Bronchial epithelial cell (primary cell): ENCODE measurements at regions not wholly inside any gene's neighbourhood (a gene's known extent, or its start where the extent isn't known, plus 50 kb on each side); places are given as distances from the start of the nearest gene placed in this dataset.
"Not testable (repeated sequence)": the region's sequence is repeated elsewhere in the genome, so short reads cannot be mapped to it uniquely, and the experiment has no call there.

Experiments used
- DNase-seq: peaks from one replicate; pipeline ENCODE4 v3.0.0-alpha.2; 2010; ENCODE audit warnings: low read depth
- FAIRE-seq: peaks from 2 replicates; lab custom pipeline; 2011; peaks lifted over from hg19 to GRCh38; lab: Jason Lieb, UNC
- H3K27me3 ChIP-seq: 2 replicates; pipeline ENCODE4 v1.5.1; 2011; ENCODE audit warnings: low read length; ENCODE audit not compliant: control insufficient read depth, insufficient read depth
- H3K36me3 ChIP-seq: 2 replicates; pipeline ENCODE4 v1.5.1; 2011; ENCODE audit warnings: low read length; ENCODE audit not compliant: control insufficient read depth, insufficient read depth
- H3K4me3 ChIP-seq: 2 replicates; pipeline ENCODE4 v1.5.1; 2011; ENCODE audit warnings: mild to moderate bottlenecking, low read depth, low read length, control low read depth
- TF ChIP-seq, protein P1 (sequence below): IDR thresholded peaks from 2 replicates; pipeline ENCODE4 v1.5.1; 2011; ENCODE audit warnings: mild to moderate bottlenecking, moderate library complexity, low read length, control low read depth, inconsistent platforms; ENCODE audit not compliant: insufficient read depth, severe bottlenecking

DNA sequence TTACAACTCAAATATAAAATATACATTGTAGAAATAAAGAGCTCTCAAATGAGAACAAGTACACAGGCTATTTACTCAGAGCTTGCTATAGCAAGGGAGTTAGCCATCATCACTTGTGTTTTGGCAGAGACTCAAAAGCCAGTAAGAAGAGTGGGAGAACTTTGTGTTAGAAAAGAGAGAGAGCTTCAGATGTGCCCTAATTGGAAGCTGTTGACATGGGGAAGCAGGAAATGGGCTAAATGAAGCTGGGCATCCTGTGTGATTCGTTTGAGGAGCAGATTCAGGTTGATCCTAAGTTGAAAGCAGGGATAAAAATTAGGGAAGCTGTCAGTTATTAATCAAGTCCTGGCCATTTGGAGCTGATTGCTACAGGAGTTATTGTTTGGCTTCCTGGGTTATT is 207.4 kb upstream of the MAOA start:
- FAIRE-seq: no peak
- TF ChIP-seq, protein P1, sequence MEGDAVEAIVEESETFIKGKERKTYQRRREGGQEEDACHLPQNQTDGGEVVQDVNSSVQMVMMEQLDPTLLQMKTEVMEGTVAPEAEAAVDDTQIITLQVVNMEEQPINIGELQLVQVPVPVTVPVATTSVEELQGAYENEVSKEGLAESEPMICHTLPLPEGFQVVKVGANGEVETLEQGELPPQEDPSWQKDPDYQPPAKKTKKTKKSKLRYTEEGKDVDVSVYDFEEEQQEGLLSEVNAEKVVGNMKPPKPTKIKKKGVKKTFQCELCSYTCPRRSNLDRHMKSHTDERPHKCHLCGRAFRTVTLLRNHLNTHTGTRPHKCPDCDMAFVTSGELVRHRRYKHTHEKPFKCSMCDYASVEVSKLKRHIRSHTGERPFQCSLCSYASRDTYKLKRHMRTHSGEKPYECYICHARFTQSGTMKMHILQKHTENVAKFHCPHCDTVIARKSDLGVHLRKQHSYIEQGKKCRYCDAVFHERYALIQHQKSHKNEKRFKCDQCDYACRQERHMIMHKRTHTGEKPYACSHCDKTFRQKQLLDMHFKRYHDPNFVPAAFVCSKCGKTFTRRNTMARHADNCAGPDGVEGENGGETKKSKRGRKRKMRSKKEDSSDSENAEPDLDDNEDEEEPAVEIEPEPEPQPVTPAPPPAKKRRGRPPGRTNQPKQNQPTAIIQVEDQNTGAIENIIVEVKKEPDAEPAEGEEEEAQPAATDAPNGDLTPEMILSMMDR: no peak
- no peaks in the 10 kb centered on the region for H3K27me3 ChIP-seq
- no peak overlapping the region for H3K4me3 ChIP-seq
- DNase-seq: no peak
- no peaks in the 10 kb centered on the region for H3K36me3 ChIP-seq

DNA sequence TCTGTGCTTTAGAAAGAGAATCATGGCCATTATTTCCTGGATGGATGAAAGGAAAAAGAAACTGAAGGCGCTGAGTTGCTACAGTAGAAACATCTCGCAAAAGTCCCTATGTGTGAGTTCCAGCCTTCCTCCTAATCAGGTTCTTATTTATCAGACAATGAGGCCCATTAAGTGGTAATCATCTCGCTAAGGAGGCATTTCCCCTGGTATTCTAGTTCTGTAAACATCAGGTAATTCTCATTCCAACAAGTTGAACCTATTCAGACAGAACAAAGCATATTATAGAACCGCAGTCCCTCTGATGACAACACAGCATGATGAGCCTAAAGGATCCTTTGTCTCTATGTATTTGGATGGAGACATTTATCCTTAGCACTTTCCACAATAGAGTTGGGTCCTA is 205.7 kb upstream of the MAOA start:
- Histone ChIP-seq H3K36me3 (no peaks in the 10 kb centered on the region), H3K27me3 (no peaks in the 10 kb centered on the region), H3K4me3 (no peak overlapping the region)
- TF ChIP-seq, protein P1: no peak
- DNase-seq: no peak
- no peak for FAIRE-seq

DNA sequence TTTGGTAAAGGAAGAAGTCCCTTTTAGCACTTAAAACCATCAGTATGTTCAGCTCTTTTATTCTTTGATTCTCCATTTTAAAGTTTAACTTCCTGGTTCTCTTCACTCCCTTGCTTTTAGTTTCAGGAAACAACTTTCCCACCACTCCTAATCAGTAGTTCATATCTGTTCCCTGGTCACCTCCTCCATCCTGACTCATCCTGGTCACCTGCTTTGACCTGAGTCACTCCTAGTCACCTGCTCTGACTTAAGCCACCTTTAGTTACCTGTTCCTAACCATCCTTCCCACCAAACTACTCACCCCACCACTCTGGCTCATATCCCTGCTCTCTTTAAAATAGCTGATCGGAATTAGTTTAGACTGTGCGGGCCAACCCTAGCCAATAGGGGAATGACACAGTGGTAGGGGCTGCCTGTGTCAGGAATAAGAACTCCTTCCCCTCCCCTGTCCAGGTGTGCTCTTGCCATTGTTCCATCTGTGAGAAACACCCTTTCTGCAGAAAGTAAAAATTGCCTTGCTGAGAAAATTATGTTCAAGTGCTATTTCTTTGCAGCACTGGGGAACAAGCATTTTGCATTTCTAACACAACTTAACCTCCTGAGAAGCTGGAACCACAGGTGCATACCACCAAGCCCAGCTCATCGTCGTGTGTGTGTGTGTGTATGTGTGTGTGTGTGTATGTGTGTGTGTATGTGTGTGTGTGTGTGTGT is 204.0 kb upstream of the MAOA start:
- not testable (repeated sequence) for DNase-seq, FAIRE-seq, H3K27me3 ChIP-seq, H3K4me3 ChIP-seq, H3K36me3 ChIP-seq

DNA sequence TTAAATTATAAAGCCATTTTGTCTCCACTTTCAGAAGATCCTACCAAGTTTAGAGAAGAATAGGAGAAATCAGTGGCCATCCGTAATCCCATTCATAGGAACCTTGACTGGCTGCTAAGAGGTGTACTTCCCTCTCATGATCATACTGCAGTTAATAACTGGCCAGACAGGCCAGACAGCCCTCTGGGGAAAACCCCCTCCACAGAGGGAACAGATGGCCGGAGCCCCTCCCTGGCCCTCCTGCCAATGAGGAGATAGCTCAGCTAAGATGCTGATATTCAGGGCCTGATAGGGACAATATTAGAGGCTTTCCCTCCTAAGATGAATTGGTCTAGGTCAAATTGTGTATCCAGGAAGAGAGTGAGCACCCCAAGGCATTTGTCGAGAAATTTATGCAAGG is 200.0 kb upstream of the MAOA start:
- no peak for FAIRE-seq
- no peak overlapping the region for H3K4me3 ChIP-seq
- H3K36me3 ChIP-seq: no peaks in the 10 kb centered on the region
- TF ChIP-seq, protein P1: no peak
- no peak for DNase-seq
- H3K27me3 ChIP-seq: no peaks in the 10 kb centered on the region

DNA sequence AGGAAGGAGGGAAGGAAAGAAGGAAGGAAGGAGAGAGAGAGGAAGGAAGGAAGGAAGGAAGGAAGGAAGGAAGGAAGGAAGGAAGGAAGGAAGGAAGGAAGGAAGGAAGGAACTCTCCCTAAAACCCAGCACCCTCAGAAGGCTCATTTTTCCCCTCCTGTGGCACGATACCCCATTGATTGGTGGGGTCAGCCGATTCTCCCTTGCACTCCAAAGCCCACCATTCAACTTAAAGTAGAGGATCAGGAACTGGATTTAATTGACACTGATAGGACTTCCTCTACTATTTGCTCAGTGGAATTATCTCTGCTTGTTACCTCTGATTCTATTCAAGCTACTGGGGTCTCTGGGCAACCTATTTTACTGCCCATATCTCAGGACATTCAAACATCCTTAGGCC is 199.2 kb upstream of the MAOA start:
- no peak overlapping the region for H3K4me3 ChIP-seq
- DNase-seq (no peak), FAIRE-seq (no peak)
- TF ChIP-seq, protein P1: no peak
- H3K36me3 ChIP-seq: no peaks in the 10 kb centered on the region
- no peaks in the 10 kb centered on the region for H3K27me3 ChIP-seq

DNA sequence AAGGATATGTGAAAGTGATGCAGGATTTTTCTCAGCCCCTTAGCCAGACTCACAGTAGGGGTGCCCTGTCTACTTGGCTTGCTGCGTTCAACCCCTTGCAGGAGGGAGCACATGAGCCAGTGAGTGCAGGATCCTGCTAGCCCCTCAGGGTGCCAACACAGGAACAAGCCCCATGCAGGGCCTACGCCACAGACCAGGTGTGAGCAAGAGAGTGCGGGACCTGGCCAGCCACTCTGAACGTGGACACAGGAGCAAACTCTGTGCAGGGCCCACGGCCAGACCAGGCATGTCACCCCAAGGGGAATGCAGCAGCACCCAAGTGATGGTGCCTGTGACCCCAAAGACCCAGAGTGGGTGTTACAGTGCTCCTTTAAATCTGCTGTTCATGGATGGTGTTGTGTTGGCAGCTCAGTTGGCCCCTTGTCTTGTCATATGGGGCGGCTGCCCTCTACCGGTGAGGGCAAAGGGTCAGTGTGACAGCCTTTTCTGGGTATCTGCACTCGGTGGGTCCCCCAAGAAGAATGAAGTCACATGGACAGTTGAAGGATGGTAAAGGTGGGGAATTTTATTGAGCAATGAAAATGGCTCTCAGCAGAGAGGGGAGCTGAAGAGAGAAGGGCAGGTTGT is 188.4 kb upstream of the MAOA start:
- TF ChIP-seq, protein P1: no peak
- DNase-seq (no peak), FAIRE-seq (no peak)
- H3K4me3 ChIP-seq: no peak overlapping the region
- no peaks in the 10 kb centered on the region for H3K36me3 ChIP-seq
- H3K27me3 ChIP-seq: no peaks in the 10 kb centered on the region
